BJ (cell line): ENCODE measurements at regions not wholly inside any gene's neighbourhood (a gene's known extent, or its start where the extent isn't known, plus 50 kb on each side); places are given as distances from the start of the nearest gene placed in this dataset.

Experiments
- CTCF ChIA-PET: fragments of 350-600 bp; formaldehyde crosslinking; extraction: SDS; loops from one replicate; lab custom pipeline; 2021; ENCODE audit warnings: antibody characterized with exemption, inconsistent platforms; lab: Yijun Ruan, JAX
- POLR2A ChIA-PET: fragments of 300-600 bp; sonication (Branson Sonifier 250); formaldehyde crosslinking; extraction: SDS; loops from one replicate; lab custom pipeline; 2021; ENCODE audit warnings: antibody characterized with exemption; lab: Charles Lee
- DNase-seq: peaks from one replicate; pipeline ENCODE4 v3.0.0-alpha.2; 2011; ENCODE audit warnings: low read depth
- H3K27me3 ChIP-seq: 2 replicates; pipeline ENCODE4 v1.6.0; 2011; ENCODE audit warnings: low read length; ENCODE audit not compliant: control insufficient read depth, insufficient read depth
- H3K36me3 ChIP-seq: 2 replicates; pipeline ENCODE4 v1.5.1; 2011; ENCODE audit warnings: low read length; ENCODE audit not compliant: control insufficient read depth, insufficient read depth
- H3K4me3 ChIP-seq: 2 replicates; pipeline ENCODE4 v1.5.1; 2011; ENCODE audit warnings: low read depth, mild to moderate bottlenecking, control low read depth, low read length
- TF ChIP-seq, protein P1 (sequence below): IDR thresholded peaks from 2 replicates; pipeline ENCODE4 v1.5.1; 2011; ENCODE audit warnings: low read depth, mild to moderate bottlenecking, control low read depth, inconsistent platforms, low read length, moderate library complexity; ENCODE audit not compliant: insufficient read depth

DNA sequence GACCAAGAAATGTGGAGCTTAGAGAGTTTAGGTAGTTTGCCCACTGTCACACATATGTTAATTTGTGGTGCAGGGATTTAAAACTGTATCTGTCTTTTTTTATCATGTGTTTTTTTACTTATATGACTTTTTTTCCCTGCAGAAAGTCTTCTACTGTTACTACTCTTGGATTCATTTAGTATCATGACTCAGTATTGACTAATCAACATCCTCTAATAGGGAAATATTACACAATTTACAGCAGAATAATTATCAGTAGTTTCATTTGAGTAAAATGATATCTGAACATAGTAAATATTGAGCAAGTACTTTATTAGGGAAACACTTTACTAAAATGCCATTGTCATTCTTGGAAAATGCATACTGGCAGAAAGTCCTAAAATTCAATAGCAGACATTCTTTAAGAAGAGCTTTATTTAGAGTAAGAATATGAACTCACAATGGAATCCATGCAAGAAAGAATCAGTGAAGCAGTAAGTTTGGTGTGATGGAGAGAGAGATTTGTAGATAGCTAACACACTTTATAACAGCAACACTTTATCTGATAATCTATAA, 425.9 kb upstream of the SLC8A1 start:
- H3K4me3 ChIP-seq = no peak overlapping the region
- no peak for DNase-seq
- POLR2A ChIA-PET = no interaction called here
- CTCF ChIA-PET = no interaction called here
- no peaks in the 10 kb centered on the region for H3K27me3 ChIP-seq
- TF ChIP-seq, protein P1, sequence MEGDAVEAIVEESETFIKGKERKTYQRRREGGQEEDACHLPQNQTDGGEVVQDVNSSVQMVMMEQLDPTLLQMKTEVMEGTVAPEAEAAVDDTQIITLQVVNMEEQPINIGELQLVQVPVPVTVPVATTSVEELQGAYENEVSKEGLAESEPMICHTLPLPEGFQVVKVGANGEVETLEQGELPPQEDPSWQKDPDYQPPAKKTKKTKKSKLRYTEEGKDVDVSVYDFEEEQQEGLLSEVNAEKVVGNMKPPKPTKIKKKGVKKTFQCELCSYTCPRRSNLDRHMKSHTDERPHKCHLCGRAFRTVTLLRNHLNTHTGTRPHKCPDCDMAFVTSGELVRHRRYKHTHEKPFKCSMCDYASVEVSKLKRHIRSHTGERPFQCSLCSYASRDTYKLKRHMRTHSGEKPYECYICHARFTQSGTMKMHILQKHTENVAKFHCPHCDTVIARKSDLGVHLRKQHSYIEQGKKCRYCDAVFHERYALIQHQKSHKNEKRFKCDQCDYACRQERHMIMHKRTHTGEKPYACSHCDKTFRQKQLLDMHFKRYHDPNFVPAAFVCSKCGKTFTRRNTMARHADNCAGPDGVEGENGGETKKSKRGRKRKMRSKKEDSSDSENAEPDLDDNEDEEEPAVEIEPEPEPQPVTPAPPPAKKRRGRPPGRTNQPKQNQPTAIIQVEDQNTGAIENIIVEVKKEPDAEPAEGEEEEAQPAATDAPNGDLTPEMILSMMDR = no peak
- H3K36me3 ChIP-seq = no peaks in the 10 kb centered on the region

DNA sequence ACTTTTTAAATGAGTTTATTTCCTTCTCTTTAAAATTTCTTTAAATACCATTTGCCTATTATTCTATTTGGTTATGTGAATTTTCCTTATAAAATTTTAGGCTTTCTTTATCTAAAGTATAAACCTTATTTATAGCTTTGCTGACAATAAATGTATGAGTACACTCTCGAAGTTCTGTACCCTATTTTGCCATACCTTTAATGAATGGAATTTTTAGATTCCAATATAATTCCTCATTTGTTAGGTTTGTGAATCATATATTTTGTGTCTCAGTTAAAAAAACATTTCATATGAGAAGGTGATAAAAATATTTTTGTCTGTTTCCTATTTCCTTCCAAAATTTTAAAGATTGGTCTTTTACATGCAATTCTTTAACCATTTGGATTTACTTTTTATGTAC, 427.4 kb upstream of the SLC8A1 start:
- no peaks in the 10 kb centered on the region for H3K36me3 ChIP-seq
- no peaks in the 10 kb centered on the region for H3K27me3 ChIP-seq
- TF ChIP-seq, protein P1 = no peak
- H3K4me3 ChIP-seq = no peak overlapping the region
- POLR2A ChIA-PET = no interaction called here
- CTCF ChIA-PET = no interaction called here
- no peak for DNase-seq

DNA sequence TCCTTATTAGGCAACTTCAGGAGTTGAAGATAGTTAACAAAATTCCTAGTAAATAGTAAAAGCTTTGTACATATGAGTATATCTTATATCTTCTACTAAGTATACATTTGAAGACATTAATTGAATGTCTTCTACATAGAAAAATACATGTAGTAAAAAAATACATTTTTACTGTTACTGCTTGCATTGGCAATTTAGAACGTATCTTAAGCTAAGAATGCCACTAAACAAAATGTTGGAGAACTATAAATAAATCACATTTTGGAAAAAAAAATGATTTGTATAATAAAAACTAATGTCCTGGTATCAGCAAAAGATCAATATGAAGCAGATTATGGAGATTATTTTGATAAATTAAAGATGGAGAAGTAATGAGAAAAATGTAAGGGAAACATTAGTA, 434.2 kb upstream of the SLC8A1 start:
- ChIA-PET CTCF (no interaction called here), POLR2A (no interaction called here)
- Histone ChIP-seq H3K36me3 (no peaks in the 10 kb centered on the region), H3K27me3 (no peaks in the 10 kb centered on the region), H3K4me3 (no peak overlapping the region)
- DNase-seq = no peak
- TF ChIP-seq, protein P1 = no peak

DNA sequence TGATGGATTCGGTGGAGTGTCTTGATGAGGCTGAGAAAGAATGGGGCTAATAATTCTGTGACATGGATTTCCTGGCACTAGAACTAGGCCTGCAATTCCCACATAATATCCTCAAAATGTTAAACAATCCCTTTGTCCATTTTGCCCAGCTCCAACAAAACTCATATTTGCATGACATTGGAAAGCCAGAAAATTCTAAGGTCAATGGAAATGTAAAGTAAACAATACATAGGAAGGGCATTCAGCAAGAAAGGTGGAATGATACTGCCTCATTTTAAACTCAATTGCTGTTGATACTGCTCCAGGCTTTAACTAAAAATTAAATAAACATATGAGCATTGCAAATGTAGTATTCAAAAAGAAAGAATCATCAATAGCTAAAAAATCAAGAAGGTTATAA, 434.8 kb upstream of the SLC8A1 start:
- DNase-seq = no peak
- TF ChIP-seq, protein P1 = no peak
- Histone ChIP-seq H3K36me3 (no peaks in the 10 kb centered on the region), H3K4me3 (no peak overlapping the region), H3K27me3 (no peaks in the 10 kb centered on the region)
- CTCF ChIA-PET = no interaction called here
- POLR2A ChIA-PET = no interaction called here

DNA sequence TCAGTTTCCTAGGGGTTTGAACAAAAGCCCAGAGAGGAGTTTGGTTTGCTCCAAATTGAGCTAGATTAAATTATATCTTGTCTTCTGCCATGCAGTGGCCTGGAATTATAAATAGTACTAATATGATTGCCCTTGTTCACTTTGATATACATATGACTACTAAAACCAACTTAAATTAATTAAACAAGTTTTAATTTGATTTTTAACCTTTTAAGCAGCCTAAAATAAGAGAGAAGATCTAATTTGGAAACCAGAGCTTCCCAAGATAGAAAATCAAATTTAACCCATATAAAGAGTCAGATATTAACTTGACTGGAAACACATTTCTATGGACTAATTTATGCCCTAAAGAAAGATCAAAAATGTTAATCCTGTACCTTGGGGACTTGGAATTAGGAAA, 444.5 kb upstream of the SLC8A1 start:
- ChIA-PET POLR2A (no interaction called here), CTCF (no interaction called here)
- DNase-seq = no peak
- H3K27me3 ChIP-seq = no peaks in the 10 kb centered on the region
- H3K4me3 ChIP-seq = no peak overlapping the region
- TF ChIP-seq, protein P1 = no peak
- no peaks in the 10 kb centered on the region for H3K36me3 ChIP-seq
